ENCODE measurements at regions not wholly inside any gene's neighbourhood (a gene's known extent, or its start where the extent isn't known, plus 50 kb on each side); places are given as distances from the start of the nearest gene placed in this dataset.

DNA sequence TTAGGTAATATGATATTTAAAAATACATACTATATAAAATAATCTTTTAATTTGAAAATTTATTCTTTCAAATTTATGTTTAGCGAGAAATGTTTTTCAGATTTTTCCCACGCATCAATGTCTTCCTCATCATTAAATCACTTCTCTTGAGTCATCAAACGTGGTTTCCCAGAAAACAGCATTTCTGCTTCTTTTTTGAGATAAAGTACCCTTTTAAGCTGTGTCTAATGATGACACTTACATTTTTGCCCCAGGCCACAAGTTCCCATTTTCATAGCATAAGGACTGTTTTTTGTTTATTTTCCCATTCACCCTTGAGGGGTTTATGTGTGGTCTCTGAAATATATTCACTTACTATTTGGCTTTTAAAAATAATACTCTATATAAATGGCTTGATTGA lies 139.0 kb upstream of the HS3ST3A1 start:
- DNase-seq: no peak

DNA sequence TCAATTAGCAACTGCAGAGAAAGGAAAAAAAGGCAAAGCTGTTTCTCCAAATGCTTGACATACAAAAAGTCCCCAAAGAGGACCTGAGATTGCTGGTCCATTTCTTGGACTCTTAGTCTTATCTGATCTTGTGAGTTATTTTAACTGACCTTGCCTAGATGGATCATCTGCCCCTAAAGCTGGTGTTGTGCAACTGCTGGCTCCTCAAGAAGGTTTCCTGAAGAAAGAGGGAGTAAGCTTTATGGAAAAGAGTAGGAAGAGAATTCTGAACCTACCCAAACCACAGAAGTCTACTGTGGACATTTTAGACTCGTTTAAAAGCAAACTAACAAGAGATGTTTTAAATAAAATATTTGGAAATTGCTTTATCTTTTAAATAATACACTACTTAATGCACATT lies 140.0 kb upstream of the HS3ST3A1 start:
- DNase-seq: no peak

DNA sequence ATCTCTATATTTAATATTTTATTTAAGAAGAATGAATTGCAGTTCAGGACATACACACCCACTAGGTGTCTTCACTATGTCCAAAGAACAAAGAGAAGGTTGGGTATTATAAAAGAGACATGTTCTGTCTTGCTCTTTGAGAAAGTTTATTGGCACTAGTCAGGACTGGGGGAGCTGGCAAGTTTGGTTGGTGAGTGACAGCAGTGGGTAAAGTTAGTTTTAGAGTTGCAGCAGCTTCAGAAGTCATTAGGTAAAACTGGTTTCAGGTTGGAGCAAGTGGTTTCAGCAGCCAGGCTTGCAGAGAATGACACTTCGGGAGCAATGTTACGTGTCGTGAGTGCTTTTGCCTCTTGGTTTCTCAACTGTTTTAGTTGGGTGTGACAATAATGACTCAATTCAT lies 142.2 kb upstream of the HS3ST3A1 start:
- DNase-seq: no peak

DNA sequence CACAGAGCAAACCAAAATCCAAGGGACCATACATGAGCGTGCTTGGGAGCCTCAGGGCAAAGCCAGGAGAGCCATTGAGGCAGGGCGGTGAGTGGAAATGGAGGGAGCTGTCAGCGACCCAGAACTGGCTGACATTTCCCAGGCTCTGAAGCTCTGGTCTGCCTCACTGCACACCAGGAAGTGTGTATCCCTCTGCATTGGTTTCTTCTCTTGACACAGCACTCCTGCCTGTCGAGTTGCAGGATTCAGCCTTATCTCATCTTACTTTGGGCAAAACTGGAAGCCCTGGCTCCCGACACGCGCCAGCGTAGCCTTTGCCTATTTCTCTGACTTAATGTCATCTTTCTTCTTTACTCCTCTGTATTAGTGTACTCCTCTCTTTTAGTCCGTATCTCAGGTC lies 144.7 kb upstream of the HS3ST3A1 start:
- DNase-seq: no peak

DNA sequence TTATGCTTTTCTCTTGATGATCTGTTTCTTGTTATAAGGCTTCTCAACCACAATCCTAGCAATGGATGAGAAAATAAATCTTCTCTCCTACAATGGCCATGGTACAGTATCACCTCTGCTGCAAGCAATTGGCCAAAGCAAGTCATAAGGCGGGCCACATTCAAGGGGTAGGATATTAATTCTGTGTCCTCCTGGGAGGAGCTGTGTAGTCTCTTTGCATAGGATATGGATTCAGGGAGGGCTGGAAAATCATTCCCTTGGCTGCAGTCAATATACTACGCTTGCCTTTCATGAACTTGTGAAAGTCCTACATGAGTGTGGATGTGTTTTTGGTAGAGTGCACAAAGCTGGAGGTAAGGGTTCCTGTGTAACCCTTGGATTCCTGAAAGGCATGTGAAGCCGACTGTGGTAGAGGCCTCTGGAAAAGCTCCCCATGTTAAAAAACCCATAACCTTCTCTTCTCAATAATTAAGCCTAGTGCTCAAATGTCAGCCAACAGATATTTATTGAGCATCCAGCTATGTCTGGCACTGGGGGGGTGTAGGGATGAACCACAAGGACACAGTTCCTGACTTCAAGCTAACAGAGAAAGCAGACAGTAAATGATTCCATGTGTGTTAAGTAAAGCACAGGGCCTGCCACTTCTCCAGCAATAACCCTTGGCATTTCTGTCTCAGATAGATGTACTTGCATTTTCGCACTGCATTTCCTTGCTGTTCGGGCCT lies 147.6 kb upstream of the HS3ST3A1 start:
- DNase-seq: no peak

DNA sequence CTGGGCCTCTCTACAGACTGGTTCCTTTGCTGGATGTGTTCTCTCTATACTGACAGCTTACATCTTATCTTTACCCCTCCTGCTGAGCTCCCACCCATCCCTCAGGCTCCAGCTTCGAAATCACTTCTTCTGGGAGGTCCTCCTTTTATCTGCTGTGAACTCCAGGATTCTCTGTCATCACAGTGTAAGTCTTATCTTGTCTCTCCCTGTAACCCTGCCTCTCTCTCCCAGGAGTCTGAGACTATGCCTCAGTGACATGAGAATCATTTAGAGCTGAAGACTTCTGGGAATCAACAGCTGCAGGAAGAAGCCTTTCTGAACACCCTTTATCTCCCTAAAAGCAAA lies 148.1 kb upstream of the HS3ST3A1 start:
- DNase-seq: no peak

DNA sequence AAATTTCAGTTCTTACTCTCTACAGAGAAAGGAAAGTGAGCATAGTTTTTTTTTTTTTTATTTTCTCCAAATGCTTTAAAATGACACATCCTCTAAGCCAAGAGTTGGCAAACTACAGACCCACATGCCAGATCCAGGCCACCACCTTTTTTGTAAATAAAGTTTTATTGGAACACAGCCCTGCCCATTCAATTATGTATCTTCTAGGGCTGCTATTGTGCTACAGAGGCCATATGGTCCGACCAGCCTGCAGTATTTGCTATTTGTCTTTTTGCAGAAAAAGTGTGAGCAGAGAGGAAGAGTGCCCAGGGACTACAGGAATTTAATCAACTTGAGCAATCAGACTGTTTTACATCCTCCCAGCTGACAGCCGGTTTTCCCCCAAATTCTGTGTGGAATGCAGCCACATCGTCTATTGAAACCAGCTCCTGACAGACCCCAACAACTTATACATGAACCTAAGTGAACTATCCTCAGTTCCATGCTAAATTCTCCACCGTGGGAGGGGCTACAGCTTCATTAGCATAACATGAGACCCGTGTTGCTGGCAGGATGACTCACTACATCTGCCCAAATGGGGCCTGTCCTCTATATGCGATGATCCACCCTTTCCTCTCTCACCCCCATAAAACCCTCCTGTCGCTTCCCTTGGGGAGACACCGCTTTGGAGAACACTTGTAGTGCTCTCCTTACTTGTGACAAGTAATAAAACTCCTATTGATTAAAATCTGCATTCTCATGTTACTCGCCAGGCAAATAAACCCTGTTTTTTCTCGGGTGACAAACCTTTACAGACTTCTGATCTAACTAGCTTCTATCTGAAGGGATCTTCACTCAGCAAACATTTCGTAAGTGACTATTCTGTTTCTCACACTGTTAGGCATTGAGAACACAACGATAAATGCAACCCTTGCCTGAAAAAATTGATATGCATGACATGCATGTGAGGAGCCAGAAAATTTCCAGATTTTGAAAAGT lies 149.4 kb upstream of the HS3ST3A1 start:
- DNase-seq: no peak

DNA sequence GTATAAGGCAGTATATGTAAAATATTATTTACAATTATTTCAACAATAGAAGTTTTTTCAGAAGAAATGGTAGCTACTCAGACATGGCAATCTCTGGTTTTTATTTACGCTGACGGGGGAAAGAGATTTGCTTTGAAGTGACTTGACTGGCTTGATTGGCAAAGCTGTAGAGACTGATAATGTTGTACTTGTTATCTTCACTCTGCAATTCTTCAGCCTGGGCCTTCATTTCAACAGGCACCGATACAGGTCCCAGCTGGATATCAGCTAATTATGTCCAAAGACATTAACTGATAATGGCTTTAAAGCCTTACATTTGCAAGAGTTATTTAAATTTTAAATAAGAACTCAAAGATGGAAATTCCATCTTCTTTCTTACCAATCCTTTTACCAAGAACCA lies 151.4 kb upstream of the HS3ST3A1 start:
- no peak for DNase-seq

DNA sequence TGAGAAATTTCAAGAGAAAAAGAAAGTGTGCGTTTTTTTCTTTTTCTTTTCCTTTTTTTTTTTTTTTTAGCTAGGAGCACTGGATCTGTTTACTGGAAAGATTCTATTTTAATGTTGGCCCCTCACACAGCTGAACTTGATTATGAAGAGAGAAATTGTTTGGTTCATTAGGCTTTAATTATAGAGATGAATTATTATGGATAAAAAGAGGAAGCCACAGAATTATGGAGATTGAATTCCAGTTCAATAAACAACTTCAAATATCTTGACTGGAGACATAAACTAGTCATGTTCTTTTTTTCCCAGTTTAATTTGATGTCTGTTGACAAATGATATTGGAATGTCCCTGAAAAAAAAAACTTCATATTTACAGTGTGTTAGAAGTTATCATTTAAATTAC lies 152.0 kb upstream of the HS3ST3A1 start:
- no peak for DNase-seq

DNA sequence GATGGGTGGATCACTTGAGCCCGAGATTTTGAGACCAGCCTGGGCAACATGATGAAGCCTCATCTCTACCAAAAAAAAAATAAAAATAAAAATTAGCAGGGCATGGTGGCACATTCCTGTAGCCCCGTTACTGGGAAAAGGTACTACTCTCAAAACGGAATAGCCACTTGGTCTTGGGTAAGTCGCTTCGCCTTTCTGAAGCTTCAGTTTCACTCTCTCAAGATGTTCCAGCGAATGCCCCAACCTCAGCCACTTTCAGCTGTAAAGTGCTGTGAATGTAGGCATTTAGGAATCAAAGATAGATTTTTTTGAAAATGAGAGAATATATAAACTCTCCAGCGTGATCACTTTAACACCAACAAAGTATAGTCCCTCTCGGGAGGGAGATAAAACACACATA lies 154.1 kb upstream of the HS3ST3A1 start:
- no peak for DNase-seq

DNA sequence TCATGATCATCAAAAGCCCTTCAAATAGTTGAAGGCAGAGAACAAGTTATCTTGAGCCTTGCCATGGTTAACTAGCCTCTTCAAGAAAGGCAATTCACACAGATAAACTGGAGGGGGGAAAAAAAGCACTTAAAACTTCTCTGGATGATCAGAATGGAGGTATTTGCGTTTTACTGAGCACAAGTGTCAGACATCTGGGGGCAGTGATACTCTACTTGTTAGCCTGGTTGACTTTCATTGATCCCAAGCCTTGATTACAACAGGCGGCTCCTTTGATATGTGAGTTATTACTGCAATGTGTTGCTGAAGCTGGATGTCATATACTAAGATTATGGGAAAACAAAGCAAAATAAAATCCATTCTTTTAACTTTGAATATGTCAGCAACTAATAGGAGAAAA lies 155.0 kb upstream of the HS3ST3A1 start:
- DNase-seq: no peak

DNA sequence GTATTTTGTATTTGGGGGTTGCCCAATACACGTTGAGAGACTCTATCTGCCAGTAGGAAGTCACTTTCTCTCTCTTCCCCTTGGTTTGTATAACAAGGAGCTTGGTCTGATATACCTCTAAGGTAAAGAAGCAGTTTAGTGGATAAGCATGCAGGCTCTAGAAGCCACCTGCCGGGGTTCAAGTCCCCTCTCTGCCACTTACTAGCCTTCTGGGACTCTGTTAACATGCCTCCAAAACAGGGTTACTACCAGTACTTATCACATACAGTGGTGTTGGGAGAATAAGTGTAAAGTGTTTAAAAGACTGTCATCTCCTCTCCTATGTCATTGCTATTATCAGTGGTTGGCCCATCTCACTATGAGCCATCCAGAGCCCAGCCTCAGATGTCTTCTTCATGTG lies 156.1 kb upstream of the HS3ST3A1 start:
- DNase-seq: no peak

DNA sequence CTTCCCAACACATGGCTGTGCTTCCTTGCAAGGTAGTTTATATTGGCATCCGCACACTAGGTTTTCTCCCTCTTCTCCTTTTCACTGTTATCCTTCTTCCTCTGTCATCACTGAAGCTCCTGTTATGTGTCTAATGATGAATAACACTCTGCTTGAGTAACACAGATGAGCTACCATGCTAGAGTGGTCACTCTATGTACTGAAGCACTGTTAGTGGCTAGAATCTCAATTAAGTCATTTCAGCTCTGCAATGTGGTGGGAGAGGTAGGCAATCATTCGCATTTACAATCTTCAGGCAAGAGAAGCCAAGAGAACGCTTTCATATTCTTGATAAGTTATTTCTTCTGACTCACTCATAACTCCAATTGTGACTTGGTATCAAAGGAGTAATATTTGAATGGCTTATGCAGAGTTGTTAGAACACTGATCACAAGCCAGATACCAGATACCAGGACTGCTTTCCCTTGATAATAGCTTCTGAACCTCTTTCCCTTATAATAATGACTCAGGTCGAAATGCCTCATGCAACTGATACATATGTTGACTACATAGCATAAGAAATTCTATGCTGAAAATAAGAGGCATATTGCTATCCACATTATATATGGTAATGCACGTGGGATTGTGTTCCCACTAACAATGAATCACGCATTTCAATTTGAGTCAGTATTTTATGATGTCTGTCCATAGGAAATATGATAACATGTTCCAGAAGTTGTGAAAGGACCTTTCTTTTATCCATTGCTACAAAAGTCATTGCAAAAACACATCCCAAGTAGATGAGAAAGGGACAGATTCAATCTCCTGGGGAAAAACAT lies 158.0 kb upstream of the HS3ST3A1 start:
- DNase-seq: no peak

DNA sequence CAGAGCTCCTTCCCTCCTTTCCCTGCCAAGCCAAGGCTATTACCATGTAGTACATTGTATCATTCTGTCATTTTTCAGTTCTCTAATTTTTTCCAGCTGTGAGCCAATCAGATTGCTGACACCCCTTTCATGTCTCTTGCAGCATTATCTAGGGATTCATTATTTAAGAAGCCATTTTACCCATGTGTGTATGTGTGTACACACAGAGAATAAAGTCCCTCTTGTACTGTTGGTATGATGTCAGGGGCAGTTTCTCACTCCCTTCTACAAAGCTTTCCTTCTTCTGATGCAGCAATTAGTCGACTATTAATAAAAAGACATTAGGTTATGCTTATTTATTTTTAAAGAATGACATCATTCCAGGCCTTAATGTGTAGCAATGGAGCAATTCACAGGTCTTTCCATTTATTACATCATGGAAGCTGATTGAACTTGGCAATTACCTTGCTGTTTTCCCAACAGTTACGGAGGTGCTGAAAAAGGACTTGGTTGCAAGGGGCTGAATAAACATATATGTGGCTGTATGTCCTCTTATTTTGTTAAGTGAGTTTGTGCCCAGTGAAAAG lies 159.4 kb upstream of the HS3ST3A1 start:
- DNase-seq: no peak

DNA sequence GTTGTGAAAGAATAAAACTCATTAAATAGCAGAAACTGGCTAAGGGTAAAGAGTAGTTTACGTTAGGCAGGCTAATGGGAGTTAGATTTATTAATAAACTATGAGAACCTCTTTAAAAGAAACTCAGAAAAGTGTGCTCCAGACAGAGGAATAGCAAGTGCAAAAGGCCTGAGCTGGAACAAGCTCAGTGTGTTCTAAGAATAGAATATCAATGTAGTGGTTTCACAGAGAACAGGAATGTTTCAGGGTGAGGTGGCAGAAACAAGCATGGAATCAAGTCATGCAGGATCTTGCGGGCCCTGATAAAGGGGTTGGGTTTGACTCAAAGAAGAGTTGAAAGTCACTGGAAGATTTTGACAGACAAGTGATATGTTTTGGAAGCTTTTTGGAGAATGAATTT lies 164.0 kb upstream of the HS3ST3A1 start:
- no peak for DNase-seq

DNA sequence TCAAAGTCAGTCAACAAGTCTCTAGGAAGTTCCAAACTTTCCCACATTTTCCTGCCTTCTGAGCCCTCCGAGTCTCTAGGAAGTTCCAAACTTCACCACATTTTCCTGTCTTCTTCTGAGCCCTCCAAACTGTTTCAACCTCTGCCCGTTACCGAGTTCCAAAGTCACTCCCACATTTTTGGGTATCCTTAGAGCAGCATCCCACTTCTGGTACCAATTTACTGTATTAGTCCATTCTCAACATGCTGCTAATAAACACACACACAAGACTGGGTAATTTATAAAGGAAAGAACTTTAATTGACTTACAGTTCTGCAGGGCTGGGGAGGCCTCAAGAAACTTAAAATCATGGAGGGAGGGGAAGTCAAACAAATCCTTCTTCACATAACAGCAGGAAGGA lies 169.0 kb upstream of the HS3ST3A1 start:
- no peak for DNase-seq

DNA sequence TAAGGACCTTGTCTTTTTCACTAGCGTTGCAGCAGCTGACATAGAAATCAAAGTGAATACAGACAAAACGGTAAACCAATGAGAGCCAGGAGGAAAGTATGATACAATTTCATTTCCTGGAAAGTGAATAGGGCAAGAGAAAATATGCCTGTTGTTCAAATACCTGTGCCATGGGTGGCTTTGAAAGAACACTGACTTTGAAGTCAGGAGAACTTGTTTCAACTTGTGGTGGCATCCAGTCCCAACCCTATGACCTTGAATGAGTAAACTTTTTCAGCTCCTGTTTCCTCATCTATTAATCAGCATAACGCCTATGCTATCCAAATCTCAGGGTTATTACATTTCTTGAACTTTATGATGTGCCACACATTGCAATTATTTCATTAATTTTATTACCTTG lies 173.7 kb upstream of the HS3ST3A1 start:
- no peak for DNase-seq

DNA sequence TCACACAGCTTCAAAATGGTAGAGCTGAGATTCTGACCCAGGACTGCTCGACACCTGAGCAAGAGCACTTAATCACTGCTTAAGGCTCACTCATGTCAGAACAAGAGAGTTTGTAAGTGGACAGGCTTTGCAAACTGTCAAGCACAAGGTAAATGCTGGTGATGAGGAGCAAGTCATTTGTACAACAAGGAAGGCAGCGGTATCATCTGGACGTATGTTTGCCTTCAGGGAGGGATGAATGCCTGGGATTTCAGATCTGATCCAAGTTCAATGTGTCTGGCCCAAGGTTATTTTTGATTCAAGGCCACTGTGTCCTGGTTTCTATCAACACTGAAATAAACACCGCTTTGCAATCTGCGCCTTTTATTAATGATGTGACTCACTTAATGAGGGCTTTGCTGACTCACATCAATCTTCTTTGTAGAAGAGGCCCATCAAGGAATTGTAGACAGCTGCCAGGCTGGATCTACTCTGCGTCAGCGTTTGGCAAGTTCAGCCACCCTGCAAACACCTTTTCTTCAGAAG lies 174.4 kb upstream of the HS3ST3A1 start:
- DNase-seq: no peak

DNA sequence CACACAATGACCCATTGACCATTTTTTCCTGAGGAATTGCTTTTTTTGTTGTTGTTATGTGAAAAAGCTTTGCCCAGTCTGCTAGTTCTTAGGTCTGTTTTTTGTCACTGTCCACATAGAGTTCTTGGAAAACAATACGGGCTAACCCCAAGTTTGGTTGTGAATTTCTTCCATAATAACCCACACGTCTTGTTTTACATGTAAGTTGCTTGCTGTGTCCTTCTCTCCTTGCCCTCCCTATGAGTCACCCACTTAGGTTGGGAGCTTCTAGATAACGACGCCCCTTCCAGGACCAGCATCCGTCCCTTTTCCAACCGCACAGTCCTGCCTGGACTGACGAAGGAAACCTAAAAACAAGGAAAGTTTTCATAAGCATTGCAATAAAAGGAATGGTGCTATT lies 175.3 kb upstream of the HS3ST3A1 start:
- peak; percentile 50 for DNase-seq

DNA sequence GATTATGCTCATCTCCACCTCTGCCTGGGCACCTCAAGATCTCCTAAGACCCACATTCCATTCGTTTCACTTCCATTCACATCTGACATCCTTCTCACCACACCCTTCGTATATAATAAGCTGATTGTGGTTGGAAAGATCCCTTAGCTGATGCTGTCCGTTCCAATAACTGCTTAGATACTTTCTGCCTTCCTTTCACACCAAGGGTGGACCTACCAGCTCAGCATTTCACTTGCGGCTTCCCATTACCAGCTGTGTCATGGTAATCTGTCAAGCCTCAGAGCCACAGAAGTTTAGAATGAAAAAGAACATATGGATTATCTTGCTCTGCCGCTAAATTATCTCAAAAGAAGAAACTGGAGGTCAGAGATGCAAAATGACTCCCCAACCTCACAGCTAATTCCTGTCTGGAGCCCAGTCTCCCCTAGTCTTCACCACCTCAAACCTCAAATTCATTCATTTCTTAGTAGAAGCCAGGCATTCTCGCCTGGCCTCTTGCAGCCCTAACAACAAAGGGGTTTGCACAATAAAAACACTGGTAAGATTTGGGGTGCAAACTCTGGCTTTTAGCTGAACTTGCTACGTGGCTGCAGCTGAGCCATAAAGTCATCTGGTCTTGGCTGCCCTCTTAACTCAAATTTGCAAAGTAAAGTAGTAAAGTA lies 182.8 kb upstream of the HS3ST3A1 start:
- no peak for DNase-seq

DNA sequence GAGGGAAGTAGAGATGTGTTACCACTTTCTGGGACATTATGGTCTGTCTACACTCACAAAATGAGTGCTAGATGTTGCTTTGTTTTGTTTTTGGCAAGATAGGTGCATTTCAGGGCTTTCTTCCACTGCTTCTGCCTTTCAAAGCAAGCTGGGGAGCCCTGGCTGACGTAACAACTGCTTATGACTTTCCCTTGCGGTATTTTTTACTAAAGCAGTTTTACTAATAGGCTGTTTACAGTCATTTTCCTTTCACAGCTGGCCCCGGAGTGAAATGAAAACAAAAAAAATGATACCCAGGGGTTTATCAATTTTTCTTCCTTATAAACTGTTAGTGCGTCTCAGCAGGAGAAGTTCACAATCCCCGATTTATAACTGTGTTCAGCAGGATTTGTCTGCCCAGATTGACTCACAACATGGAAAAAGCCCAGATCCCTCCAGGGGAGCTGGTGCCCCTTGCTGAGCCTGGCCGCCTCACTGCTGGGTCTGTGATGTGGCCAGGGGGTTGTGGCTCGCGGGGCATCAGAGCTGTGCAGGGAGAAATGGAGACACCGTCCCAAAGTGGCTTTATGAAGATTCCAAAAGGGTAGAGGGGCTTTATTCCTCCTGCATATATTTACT lies 184.4 kb upstream of the HS3ST3A1 start:
- no peak for DNase-seq
